Naive thymus-derived CD4-positive, alpha-beta T cell (primary cell): ENCODE measurements at regions not wholly inside any gene's neighbourhood (a gene's known extent, or its start where the extent isn't known, plus 50 kb on each side); places are given as distances from the start of the nearest gene placed in this dataset.

Experiments
- ATAC-seq: fragments of 150-1000 bp; cut with Tn5 transposase; 2 replicates; pipeline ENCODE4 v1.10.0; 2021; ENCODE audit warnings: mild to moderate bottlenecking, moderate library complexity
- CTCF ChIA-PET: fragments of 350-600 bp; sonication (Branson Sonifier 250); formaldehyde crosslinking; loops from one replicate; lab custom pipeline; 2021; ENCODE audit warnings: antibody characterized with exemption; lab: Charles Lee
- POLR2A ChIA-PET: fragments of 350-600 bp; sonication (Branson Sonifier 250); formaldehyde crosslinking; loops from one replicate; lab custom pipeline; 2021; ENCODE audit warnings: antibody characterized with exemption, inconsistent platforms; lab: Charles Lee
- DNase-seq, 9 donors: peaks; one replicate each; pipeline versions ENCODE4 v3.0.0 to v3.0.0-alpha.2; 2020 to 2022; ENCODE audit warnings: mixed read lengths in 1 of 9
- H3K27ac ChIP-seq: one replicate; pipeline ENCODE4 v1.7.0; 2013; ENCODE audit warnings: mild to moderate bottlenecking, low read depth, low read length, moderate library complexity
- H3K27me3 ChIP-seq, 2 donors: one replicate each; pipeline ENCODE4 v1.7.0; 2013; ENCODE audit warnings: low read length in 2 of 2, mild to moderate bottlenecking in 2 of 2, moderate library complexity in 2 of 2; ENCODE audit not compliant: control insufficient read depth in 2 of 2, insufficient read depth in 2 of 2
- H3K36me3 ChIP-seq, 3 experiments: 1 replicate in 2 of 3; 2 replicates in 1 of 3; pipeline ENCODE4 v1.7.0; 2013; ENCODE audit warnings: low read length in 3 of 3, mild to moderate bottlenecking in 3 of 3, moderate library complexity in 1 of 3; ENCODE audit not compliant: insufficient read depth in 3 of 3, control insufficient read depth in 2 of 3
- H3K4me1 ChIP-seq, 2 donors: one replicate each; pipeline ENCODE4 v1.7.0; 2013; ENCODE audit warnings: low read length in 2 of 2, mild to moderate bottlenecking in 2 of 2, moderate library complexity in 1 of 2; ENCODE audit not compliant: control insufficient read depth in 2 of 2, insufficient read depth in 2 of 2
- H3K4me3 ChIP-seq: 2 replicates; pipeline ENCODE4 v1.7.0; 2013; ENCODE audit warnings: mild to moderate bottlenecking, low read length
- H3K9me3 ChIP-seq, 3 experiments: 1 replicate in 2 of 3; 2 replicates in 1 of 3; pipeline ENCODE4 v1.7.0; 2013; ENCODE audit warnings: low read length in 3 of 3; ENCODE audit not compliant: control insufficient read depth in 2 of 3
- H3K27ac Mint-ChIP-seq, 9 donors: one replicate each; pipeline ENCODE4 v1.8.0; 2020 to 2022; ENCODE audit warnings: mixed read lengths in 9 of 9, mild to moderate bottlenecking in 8 of 9, moderate library complexity in 5 of 9, inconsistent platforms in 2 of 9
- H3K27me3 Mint-ChIP-seq, 5 donors: one replicate each; pipeline ENCODE4 v1.8.0; 2021 to 2022; ENCODE audit warnings: mixed read lengths in 5 of 5, mild to moderate bottlenecking in 1 of 5
- H3K36me3 Mint-ChIP-seq, 5 donors: one replicate each; pipeline ENCODE4 v1.8.0; 2020 to 2022; ENCODE audit warnings: mixed read lengths in 5 of 5, mild to moderate bottlenecking in 3 of 5, inconsistent platforms in 1 of 5
- H3K4me1 Mint-ChIP-seq, 7 donors: one replicate each; pipeline ENCODE4 v1.8.0; 2020 to 2022; ENCODE audit warnings: mixed read lengths in 7 of 7, mild to moderate bottlenecking in 3 of 7, inconsistent platforms in 1 of 7
- H3K4me3 Mint-ChIP-seq, 10 donors: one replicate each; pipeline ENCODE4 v1.8.0; 2020 to 2022; ENCODE audit warnings: mild to moderate bottlenecking in 10 of 10, mixed read lengths in 10 of 10, moderate library complexity in 6 of 10, inconsistent platforms in 2 of 10
- H3K9me3 Mint-ChIP-seq, 11 donors: one replicate each; pipeline ENCODE4 v1.8.0; 2020 to 2022; ENCODE audit warnings: mixed read lengths in 11 of 11, mild to moderate bottlenecking in 4 of 11, inconsistent platforms in 1 of 11, moderate library complexity in 1 of 11
- intact Hi-C, 2 donors: fragments of 100-400 bp; cut with micrococcal nuclease; formaldehyde crosslinking; loops; one replicate each; pipeline ENCODE4 v1.15.1; 2023

DNA sequence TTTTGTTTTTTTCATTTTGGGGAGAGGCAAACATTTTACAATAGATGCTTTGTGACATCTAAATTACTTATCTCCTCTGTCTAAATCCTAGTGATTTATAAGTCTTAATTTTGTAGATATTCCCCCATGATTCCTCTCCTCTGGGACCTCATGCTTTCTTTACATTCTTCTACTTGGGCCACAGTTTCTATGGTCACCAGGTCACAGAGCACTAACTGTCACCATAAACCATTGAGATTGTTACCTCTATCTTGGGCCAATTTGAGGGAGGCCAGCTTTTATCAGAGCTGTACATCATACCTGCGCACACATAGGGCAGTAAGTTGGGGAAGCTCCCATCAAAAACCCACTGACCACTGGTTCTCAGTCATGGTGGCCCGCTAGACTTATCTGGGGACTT, 582.1 kb upstream of the SALL1 start:
- Histone ChIP-seq H3K4me1 (no peaks in the 10 kb centered on the region), H3K27me3 (no peaks in the 10 kb centered on the region), H3K4me3 (no peak overlapping the region), H3K27ac (no peak overlapping the region), H3K9me3 (no peaks in the 10 kb centered on the region), H3K36me3 (no peaks in the 10 kb centered on the region)
- intact Hi-C loops, result no loop called here
- CTCF ChIA-PET, result no interaction called here
- no peak for ATAC-seq
- Mint-ChIP-seq H3K36me3 (no peaks in the 10 kb centered on the region), H3K9me3 (peaks cover 0 to 22% (median 3%) of the 10 kb centered on the region in 11 donors), H3K27ac (no peak overlapping the region), H3K4me3 (no peak overlapping the region), H3K27me3 (no peaks in the 10 kb centered on the region), H3K4me1 (no peaks in the 10 kb centered on the region)
- DNase-seq, result no peak
- POLR2A ChIA-PET, result no interaction called here

DNA sequence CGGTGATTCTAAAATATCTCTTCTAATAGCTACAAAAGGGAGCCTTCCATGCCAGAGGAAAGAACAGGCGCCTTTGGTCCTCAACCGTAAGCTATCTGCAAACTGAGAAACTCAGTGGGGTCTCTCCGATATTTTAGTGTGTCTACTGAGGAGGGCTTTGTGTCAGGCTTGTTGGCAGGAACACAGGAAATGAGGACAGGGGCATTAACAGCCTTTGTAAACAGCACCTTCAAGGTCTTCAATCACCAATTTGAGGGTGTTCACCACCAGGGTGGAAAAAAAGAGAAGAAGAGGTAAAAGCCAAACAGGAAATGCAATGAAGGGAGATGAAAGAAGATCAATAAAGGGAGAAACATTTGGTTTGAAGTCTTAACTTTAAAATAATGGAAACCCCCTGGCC, 580.1 kb upstream of the SALL1 start:
- no peaks in the 10 kb centered on the region for H3K9me3 ChIP-seq
- Mint-ChIP-seq H3K4me1 (no peaks in the 10 kb centered on the region), H3K4me3 (no peak overlapping the region), H3K27me3 (no peaks in the 10 kb centered on the region), H3K36me3 (no peaks in the 10 kb centered on the region), H3K9me3 (peaks cover 0 to 18% (median 3%) of the 10 kb centered on the region in 11 donors), H3K27ac (no peak overlapping the region)
- no peak overlapping the region for H3K27ac ChIP-seq
- no peaks in the 10 kb centered on the region for H3K27me3 ChIP-seq
- ATAC-seq (no peak), DNase-seq (no peak)
- H3K4me3 ChIP-seq, result no peak overlapping the region
- ChIA-PET CTCF (no interaction called here), POLR2A (no interaction called here)
- H3K36me3 ChIP-seq, result no peaks in the 10 kb centered on the region
- H3K4me1 ChIP-seq, result no peaks in the 10 kb centered on the region
- intact Hi-C loops, result no loop called here

DNA sequence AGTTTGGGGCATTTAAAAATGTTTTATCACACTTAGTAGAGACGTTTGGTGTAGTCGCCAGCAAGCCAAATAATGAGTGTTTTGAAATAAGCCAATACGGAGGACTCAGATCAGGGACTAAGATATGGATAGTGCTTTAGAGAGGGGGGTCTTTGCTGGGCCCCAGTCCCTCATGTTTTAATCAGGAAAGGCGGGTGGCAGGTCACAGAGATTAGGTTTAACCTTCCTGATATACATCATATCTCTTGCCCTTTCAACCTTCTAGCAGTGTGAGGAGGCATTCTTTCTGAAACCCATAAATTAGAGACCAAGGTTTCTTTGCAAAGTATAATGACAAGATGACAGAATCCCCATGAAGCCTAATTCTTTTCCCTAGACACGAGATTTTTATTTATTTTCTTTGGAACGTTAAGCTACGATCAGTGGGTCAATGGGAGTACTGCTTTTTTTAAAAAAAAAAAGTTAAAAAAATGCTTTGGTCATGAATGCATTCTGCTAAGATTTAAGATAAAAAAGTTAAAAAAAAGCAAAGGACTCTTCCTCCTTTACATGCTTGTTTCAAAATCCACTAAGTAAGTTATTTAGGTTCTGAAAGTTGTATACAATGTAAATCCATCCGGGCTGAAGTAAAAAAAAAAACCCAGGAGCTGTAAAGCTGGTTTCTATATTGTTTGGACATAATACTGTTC, 572.1 kb upstream of the SALL1 start:
- DNase-seq (no peak), ATAC-seq (no peak)
- no peaks in the 10 kb centered on the region for H3K27me3 ChIP-seq
- ChIA-PET POLR2A (no interaction called here), CTCF (no interaction called here)
- H3K4me1 ChIP-seq, result no peaks in the 10 kb centered on the region
- H3K27me3 Mint-ChIP-seq, result no peaks in the 10 kb centered on the region
- peaks cover 0 to 31% (median 6%) of the 10 kb centered on the region in 11 donors for H3K9me3 Mint-ChIP-seq
- no peak overlapping the region for H3K4me3 Mint-ChIP-seq
- H3K36me3 Mint-ChIP-seq, result no peaks in the 10 kb centered on the region
- no peaks in the 10 kb centered on the region for H3K36me3 ChIP-seq
- no peaks in the 10 kb centered on the region for H3K9me3 ChIP-seq
- no peak overlapping the region for H3K27ac Mint-ChIP-seq
- intact Hi-C loops, result no loop called here
- no peaks in the 10 kb centered on the region for H3K4me1 Mint-ChIP-seq
- no peak overlapping the region for H3K4me3 ChIP-seq
- H3K27ac ChIP-seq, result no peak overlapping the region

DNA sequence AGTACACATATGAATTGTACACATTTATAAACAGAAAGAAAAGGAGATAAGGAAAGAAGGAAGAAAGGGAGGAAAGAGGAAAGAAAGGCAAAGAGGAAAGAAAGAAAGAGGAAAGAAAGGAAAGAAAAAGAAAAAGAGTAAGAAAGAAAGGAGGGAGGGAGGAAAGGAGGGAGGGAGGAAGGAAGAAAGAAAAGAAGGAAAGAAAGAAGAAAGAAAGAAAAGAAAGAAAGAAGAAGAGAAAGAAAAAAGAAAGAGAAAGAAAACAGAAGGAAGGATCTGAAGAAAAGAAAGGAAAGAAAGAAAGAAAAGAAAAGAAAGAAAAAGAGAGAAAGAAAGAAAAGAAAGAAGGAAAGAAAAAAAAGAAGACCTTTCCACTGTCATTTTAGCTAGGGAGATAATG, 571.4 kb upstream of the SALL1 start:
- Histone ChIP-seq H3K27ac (no peak overlapping the region), H3K4me3 (no peak overlapping the region), H3K27me3 (no peaks in the 10 kb centered on the region), H3K36me3 (no peaks in the 10 kb centered on the region), H3K4me1 (no peaks in the 10 kb centered on the region), H3K9me3 (no peaks in the 10 kb centered on the region)
- Mint-ChIP-seq H3K4me1 (no peaks in the 10 kb centered on the region), H3K36me3 (no peaks in the 10 kb centered on the region), H3K4me3 (no peak overlapping the region), H3K27me3 (no peaks in the 10 kb centered on the region), H3K27ac (no peak overlapping the region), H3K9me3 (peaks cover 0 to 34% (median 5%) of the 10 kb centered on the region in 11 donors)
- intact Hi-C loops, result no loop called here
- ATAC-seq, result no peak
- POLR2A ChIA-PET, result no interaction called here
- no peak for DNase-seq
- CTCF ChIA-PET, result no interaction called here

DNA sequence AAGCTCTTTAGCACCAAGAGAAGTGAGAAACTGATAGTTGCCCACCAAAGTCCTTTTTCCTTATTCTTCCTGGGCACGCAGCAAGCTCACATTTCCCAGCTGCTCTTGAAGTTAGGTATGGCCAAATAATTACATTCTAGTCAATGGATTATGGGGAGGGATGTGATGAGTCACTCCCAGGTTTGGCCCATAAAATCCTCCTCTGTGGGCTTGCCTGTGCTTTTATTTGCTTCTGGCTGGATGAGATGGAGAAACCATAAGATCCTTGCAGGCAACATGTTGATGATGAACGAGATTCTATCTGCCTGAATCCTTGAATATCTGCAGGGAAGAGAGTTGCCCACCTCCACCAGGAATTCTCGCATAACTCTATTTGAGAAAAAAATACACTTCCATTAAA, 568.3 kb upstream of the SALL1 start:
- Histone ChIP-seq H3K4me1 (no peaks in the 10 kb centered on the region), H3K27me3 (no peaks in the 10 kb centered on the region), H3K36me3 (no peaks in the 10 kb centered on the region), H3K9me3 (peaks cover 0 to 2% (median 0%) of the 10 kb centered on the region in 3 experiments), H3K4me3 (no peak overlapping the region), H3K27ac (no peak overlapping the region)
- Mint-ChIP-seq H3K4me1 (no peaks in the 10 kb centered on the region), H3K4me3 (no peak overlapping the region), H3K9me3 (peaks cover 1 to 29% (median 6%) of the 10 kb centered on the region in 11 donors), H3K27ac (no peak overlapping the region), H3K36me3 (no peaks in the 10 kb centered on the region), H3K27me3 (no peaks in the 10 kb centered on the region)
- POLR2A ChIA-PET, result no interaction called here
- no peak for ATAC-seq
- intact Hi-C loops, result no loop called here
- CTCF ChIA-PET, result no interaction called here
- no peak for DNase-seq

DNA sequence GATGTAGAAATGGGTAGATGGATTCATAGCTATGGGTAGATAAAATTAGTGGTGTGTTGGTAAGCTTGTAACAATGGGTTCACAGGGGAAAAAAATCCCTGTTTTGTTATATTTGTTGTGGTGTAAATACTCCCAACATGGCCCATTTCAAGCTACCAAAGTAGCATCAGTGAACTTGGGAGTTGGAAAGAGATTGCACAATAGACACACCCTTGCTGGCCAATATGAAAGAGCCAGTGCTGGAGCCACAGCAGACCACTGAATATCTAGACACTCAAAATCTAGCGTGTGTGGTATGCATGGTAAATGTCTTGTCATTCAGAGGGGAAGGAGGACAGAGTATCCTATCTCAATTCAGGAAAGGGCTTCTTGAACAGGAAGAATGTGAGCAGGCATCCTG, 565.1 kb upstream of the SALL1 start:
- H3K36me3 Mint-ChIP-seq, result no peaks in the 10 kb centered on the region
- ATAC-seq, result no peak
- Histone ChIP-seq H3K27me3 (no peaks in the 10 kb centered on the region), H3K4me3 (no peak overlapping the region), H3K36me3 (no peaks in the 10 kb centered on the region), H3K27ac (no peak overlapping the region), H3K9me3 (peaks cover 0 to 7% (median 0%) of the 10 kb centered on the region in 3 experiments), H3K4me1 (no peaks in the 10 kb centered on the region)
- H3K27me3 Mint-ChIP-seq, result no peaks in the 10 kb centered on the region
- DNase-seq, result no peak
- H3K27ac Mint-ChIP-seq, result no peak overlapping the region
- H3K4me3 Mint-ChIP-seq, result no peak overlapping the region
- CTCF ChIA-PET, result no interaction called here
- intact Hi-C loops, result no loop called here
- no peaks in the 10 kb centered on the region for H3K4me1 Mint-ChIP-seq
- peaks cover 2 to 27% (median 9%) of the 10 kb centered on the region in 11 donors for H3K9me3 Mint-ChIP-seq
- POLR2A ChIA-PET, result no interaction called here

DNA sequence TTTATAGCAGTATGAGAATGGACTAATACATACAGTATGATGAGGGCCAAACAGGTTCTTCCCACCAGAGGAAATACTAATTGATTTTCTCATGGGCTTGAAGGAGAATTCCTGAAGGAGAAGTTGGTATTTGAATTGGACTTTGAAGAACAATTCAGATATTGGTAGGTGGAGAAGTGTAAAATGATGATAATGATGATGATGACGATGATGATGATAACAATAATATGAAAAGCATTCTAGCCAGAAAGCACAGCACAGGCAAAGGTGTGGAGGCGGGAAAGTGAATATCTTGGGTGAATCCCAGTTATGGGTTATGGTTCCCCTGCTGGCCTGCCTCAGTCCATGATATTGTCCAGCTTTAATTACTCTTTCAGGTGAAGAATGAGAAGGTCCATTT, 562.4 kb upstream of the SALL1 start:
- Mint-ChIP-seq H3K9me3 (peaks cover 2 to 31% (median 12%) of the 10 kb centered on the region in 11 donors), H3K4me1 (no peaks in the 10 kb centered on the region), H3K27me3 (peaks cover 0 to 4% (median 0%) of the 10 kb centered on the region in 5 donors), H3K27ac (no peak overlapping the region), H3K4me3 (no peak overlapping the region), H3K36me3 (peaks cover 0 to 1% (median 0%) of the 10 kb centered on the region in 5 donors)
- DNase-seq (no peak), ATAC-seq (no peak)
- Histone ChIP-seq H3K9me3 (peaks cover 0 to 7% (median 0%) of the 10 kb centered on the region in 3 experiments), H3K36me3 (no peaks in the 10 kb centered on the region), H3K27ac (no peak overlapping the region), H3K4me1 (no peaks in the 10 kb centered on the region), H3K4me3 (no peak overlapping the region), H3K27me3 (no peaks in the 10 kb centered on the region)
- intact Hi-C loops, result no loop called here
- ChIA-PET POLR2A (no interaction called here), CTCF (no interaction called here)
